AG04450 (cell line): ENCODE measurements at regions not wholly inside any gene's neighbourhood (a gene's known extent, or its start where the extent isn't known, plus 50 kb on each side); places are given as distances from the start of the nearest gene placed in this dataset.

Experiments
- CTCF ChIA-PET: fragments of 300-600, 350-600 bp; formaldehyde crosslinking; extraction: SDS; loops from one replicate; lab custom pipeline; 2022; ENCODE audit warnings: antibody characterized with exemption, inconsistent platforms; lab: Charles Lee
- POLR2A ChIA-PET: fragments of 350-600 bp; formaldehyde crosslinking; extraction: SDS; loops from one replicate; lab custom pipeline; 2021; ENCODE audit warnings: antibody characterized with exemption, inconsistent platforms; lab: Yijun Ruan, JAX
- DNase-seq: peaks from one replicate; pipeline ENCODE4 v3.0.0-alpha.2; 2011; ENCODE audit warnings: low read depth, low spot score
- H3K27ac ChIP-seq: one replicate; pipeline ENCODE4 v1.5.1; 2012; ENCODE audit warnings: low read depth, low read length, control low read depth
- H3K27me3 ChIP-seq: one replicate; pipeline ENCODE4 v1.6.0; 2012; ENCODE audit warnings: low read length; ENCODE audit not compliant: control insufficient read depth, insufficient read depth
- H3K4me3 ChIP-seq: 2 replicates; pipeline ENCODE4 v1.5.1; 2011; ENCODE audit warnings: mild to moderate bottlenecking, low read depth, low read length, control low read depth
- H3K9me3 ChIP-seq: 2 replicates; pipeline ENCODE4 v1.5.1; 2012; ENCODE audit warnings: low read length; ENCODE audit not compliant: control insufficient read depth, insufficient read depth
- CTCF ChIP-seq: IDR thresholded peaks from 2 replicates; pipeline ENCODE4 v1.5.1; 2011; ENCODE audit warnings: low read depth, low read length, control low read depth, inconsistent platforms

GRCh38 chrY:15324189-15324588 is 799.9 kb downstream of the NLGN4Y start:
- H3K4me3 ChIP-seq = no peak overlapping the region
- no peak for TF ChIP-seq CTCF
- ChIA-PET POLR2A (no interaction called here), CTCF (no interaction called here)
- no peaks in the 10 kb centered on the region for H3K9me3 ChIP-seq
- H3K27ac ChIP-seq = no peak overlapping the region
- H3K27me3 ChIP-seq = no peaks in the 10 kb centered on the region
- DNase-seq = no peak

- no peak overlapping the region for H3K4me3 ChIP-seq
- H3K27me3 ChIP-seq = no peaks in the 10 kb centered on the region
- H3K9me3 ChIP-seq = no peaks in the 10 kb centered on the region
- TF ChIP-seq CTCF = no peak
- ChIA-PET POLR2A (no interaction called here), CTCF (no interaction called here)
- DNase-seq = no peak
- no peak overlapping the region for H3K27ac ChIP-seq
These were observed 800.9 kb downstream of the NLGN4Y start for GRCh38 chrY:15325201-15325600.

- ChIA-PET CTCF (no interaction called here), POLR2A (no interaction called here)
- no peak for TF ChIP-seq CTCF
- Histone ChIP-seq H3K27ac (no peak overlapping the region), H3K9me3 (no peaks in the 10 kb centered on the region), H3K4me3 (no peak overlapping the region), H3K27me3 (no peaks in the 10 kb centered on the region)
- no peak for DNase-seq
These were observed 802.3 kb downstream of the NLGN4Y start for GRCh38 chrY:15326673-15327072.

- no peak overlapping the region for H3K27ac ChIP-seq
- no peaks in the 10 kb centered on the region for H3K27me3 ChIP-seq
- H3K9me3 ChIP-seq = no peaks in the 10 kb centered on the region
- CTCF ChIA-PET = no interaction called here
- POLR2A ChIA-PET = no interaction called here
- no peak for DNase-seq
- no peak overlapping the region for H3K4me3 ChIP-seq
- no peak for TF ChIP-seq CTCF
These were observed 804.5 kb downstream of the NLGN4Y start for GRCh38 chrY:15328848-15329247.

GRCh38 chrY:15343522-15343921 is 819.2 kb downstream of the NLGN4Y start:
- Histone ChIP-seq H3K27me3 (no peaks in the 10 kb centered on the region), H3K9me3 (no peaks in the 10 kb centered on the region), H3K27ac (no peak overlapping the region), H3K4me3 (no peak overlapping the region)
- no peak for DNase-seq
- ChIA-PET POLR2A (no interaction called here), CTCF (no interaction called here)
- TF ChIP-seq CTCF = no peak
